ENCODE measurements at regions not wholly inside any gene's neighbourhood (a gene's known extent, or its start where the extent isn't known, plus 50 kb on each side); places are given as distances from the start of the nearest gene placed in this dataset.

DNA sequence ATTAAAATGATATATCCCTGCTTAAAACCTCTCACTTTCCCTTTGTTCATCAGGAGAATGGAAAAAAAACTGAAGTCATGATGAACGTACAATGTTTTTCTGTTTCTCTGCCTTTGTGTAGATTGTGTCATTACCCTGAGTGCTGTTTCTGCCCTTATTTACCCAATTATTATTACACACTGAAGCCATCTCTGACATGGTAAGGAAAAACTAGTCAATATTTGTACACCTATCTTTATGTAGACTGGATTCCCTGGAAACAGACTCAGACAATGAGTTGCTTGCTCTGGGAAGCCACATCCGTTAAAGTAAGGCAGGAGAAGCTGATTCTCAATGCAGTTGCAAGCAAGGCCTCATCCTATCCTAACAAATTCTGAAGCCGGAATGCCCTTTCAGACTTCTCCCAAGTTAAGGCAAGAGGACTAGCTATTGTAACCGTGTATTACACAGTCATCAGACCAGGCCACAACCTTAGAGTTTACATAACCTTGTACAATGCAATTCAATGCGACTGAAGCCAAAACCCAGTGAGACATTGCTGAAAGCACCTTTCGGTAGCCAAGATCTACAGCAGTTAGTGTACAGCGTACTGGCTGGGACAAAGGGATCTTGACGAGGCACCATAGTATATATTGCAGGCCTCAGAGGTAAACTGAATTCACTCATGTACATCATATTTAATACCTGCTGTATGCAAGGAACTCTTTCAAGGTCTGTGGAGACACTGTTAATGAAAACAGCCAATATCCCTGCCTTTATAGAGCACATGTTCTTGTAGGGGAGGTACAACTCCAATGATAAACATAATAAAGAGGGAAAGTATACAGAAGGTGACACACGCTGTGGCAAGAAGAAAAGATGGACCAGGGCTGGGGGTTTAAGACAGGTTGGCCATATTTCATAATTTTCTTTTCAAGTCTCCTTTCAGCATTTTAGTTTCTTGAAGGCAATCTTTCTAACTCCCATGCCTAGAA is 1040.8 kb upstream of the SEMA6D start:
- Histone ChIP-seq H3K27ac (ENCODE audit: low read depth in 1 of 2, low read length in 2 of 2) (no peak overlapping the region), H3K36me3 (ENCODE audit: control insufficient read depth in 1 of 2, insufficient read depth in 2 of 2, low read length in 1 of 2) (no peaks in the 10 kb centered on the region), H3K9me3 (ENCODE audit: control insufficient read depth, low read length) (no peaks in the 10 kb centered on the region), H3K27me3 (ENCODE audit: control insufficient read depth in 1 of 2, insufficient read depth in 2 of 2, low read length in 1 of 2) (no peaks in the 10 kb centered on the region), H3K4me1 (ENCODE audit: control insufficient read depth in 1 of 2, insufficient read depth in 2 of 2, low read length in 2 of 2) (no peaks in the 10 kb centered on the region), H3K4me3 (ENCODE audit: low read length in 2 of 2) (no peak overlapping the region)
- no peak for DNase-seq
- intact Hi-C loops (cut with DNase I) = no loop called here
- WGBS, 2 donors = 69 to 70% methylated on average over 9 of the region's 9 CpGs
- no peak for ATAC-seq (ENCODE audit: low FRiP score)

DNA sequence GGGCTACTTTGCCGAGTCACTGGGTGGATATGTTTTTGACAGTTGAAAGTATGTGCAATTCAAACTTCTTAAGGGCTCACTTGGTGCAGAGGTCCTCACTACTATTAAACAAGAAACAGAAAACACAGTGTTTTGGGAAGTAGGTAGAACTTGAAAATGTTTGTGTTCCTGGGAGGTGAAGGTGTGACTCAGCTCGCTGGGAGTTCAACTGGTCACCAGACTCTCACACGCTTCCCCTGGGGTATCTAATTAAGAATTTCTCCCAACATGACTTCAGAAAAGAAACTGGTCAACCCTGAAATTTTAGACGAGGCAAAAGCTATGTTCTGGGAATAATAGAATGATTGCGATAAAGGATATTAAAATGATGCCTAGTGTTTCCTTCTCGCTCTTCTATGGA is 1039.8 kb upstream of the SEMA6D start:
- H3K27me3 ChIP-seq (ENCODE audit: control insufficient read depth in 1 of 2, insufficient read depth in 2 of 2, low read length in 1 of 2) = no peaks in the 10 kb centered on the region
- no peaks in the 10 kb centered on the region for H3K9me3 ChIP-seq (ENCODE audit: control insufficient read depth, low read length)
- ATAC-seq (ENCODE audit: low FRiP score) = no peak
- peaks cover 0 to 2% of the 10 kb centered on the region in 2 donors for H3K4me1 ChIP-seq (ENCODE audit: control insufficient read depth in 1 of 2, insufficient read depth in 2 of 2, low read length in 2 of 2)
- no peak overlapping the region for H3K4me3 ChIP-seq (ENCODE audit: low read length in 2 of 2)
- no peak for DNase-seq
- 94% methylated on average over 6 of the region's 6 CpGs for WGBS, 2 donors
- intact Hi-C loops (cut with DNase I) = no loop called here
- H3K27ac ChIP-seq (ENCODE audit: low read depth in 1 of 2, low read length in 2 of 2) = no peak overlapping the region
- H3K36me3 ChIP-seq (ENCODE audit: control insufficient read depth in 1 of 2, insufficient read depth in 2 of 2, low read length in 1 of 2) = no peaks in the 10 kb centered on the region

DNA sequence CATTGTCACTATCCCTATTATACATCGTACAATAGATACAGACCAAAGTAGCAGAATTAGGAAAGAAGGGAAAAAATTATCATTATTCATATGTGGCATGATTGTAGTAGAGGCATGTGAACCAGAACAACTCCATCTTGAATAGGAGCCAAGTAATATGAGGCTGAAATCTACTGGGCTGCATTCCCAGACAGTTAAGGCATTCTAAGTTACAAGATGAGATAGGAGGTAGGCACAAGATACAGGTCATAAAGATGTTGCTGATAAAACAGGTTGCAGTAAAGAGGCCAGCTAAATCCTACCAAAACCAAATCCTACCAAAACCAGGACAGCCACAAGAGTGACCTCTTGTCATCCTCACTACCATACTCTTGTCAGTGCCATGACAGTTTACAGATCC is 1035.4 kb upstream of the SEMA6D start:
- Histone ChIP-seq H3K4me1 (ENCODE audit: control insufficient read depth in 1 of 2, insufficient read depth in 2 of 2, low read length in 2 of 2) (peaks cover 0 to 2% of the 10 kb centered on the region in 2 donors), H3K27ac (ENCODE audit: low read depth in 1 of 2, low read length in 2 of 2) (no peak overlapping the region), H3K36me3 (ENCODE audit: control insufficient read depth in 1 of 2, insufficient read depth in 2 of 2, low read length in 1 of 2) (no peaks in the 10 kb centered on the region), H3K4me3 (ENCODE audit: low read length in 2 of 2) (no peak overlapping the region), H3K9me3 (ENCODE audit: control insufficient read depth, low read length) (no peaks in the 10 kb centered on the region), H3K27me3 (ENCODE audit: control insufficient read depth in 1 of 2, insufficient read depth in 2 of 2, low read length in 1 of 2) (no peaks in the 10 kb centered on the region)
- whole genome bisulfite sequencing, 2 donors = 4 to 24% methylated on average over 1 of the region's 1 CpG
- DNase-seq (no peak), ATAC-seq (ENCODE audit: low FRiP score) (no peak)
- intact Hi-C loops (cut with DNase I) = no loop called here

DNA sequence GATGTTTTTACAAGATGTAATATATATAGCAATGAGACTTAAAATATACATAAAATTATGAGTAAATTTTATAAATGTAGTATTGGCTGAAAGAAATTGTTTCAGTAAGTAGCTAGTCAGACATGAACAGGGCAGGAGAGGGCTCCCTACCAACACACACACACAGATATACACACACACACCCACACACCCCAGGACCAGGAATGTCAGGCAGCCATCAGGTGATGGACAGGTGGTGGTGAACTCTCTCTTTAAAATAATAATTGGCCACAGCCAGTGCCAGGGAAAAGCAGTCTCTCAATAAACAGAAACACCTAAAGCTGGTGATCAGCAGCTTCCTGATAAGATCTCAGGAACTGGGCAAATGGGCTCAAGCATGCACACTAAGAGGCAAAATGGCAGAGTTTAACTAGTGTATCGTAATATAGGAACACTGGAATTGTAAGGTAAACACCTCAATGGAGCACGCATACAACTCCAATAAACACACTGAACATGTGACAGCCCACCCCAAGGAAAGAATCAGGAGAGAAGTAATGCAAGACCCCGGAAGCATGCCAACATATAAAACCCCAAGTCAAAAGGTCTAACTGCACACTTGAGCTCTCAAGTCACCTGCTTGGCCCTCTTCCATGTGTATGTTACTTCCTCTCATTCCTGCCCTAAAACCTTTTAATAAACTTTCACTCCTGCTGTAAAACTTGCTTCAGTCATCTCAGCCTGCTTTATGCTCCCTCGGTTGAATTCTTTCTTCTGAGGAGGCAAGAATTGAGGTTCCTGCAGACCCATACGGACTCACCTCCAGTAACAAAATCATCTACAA is 1034.1 kb upstream of the SEMA6D start:
- DNase-seq (no peak), ATAC-seq (ENCODE audit: low FRiP score) (no peak)
- WGBS, 2 donors = 46 to 53% methylated on average over 5 of the region's 5 CpGs
- no peak overlapping the region for H3K27ac ChIP-seq (ENCODE audit: low read depth in 1 of 2, low read length in 2 of 2)
- H3K27me3 ChIP-seq (ENCODE audit: control insufficient read depth in 1 of 2, insufficient read depth in 2 of 2, low read length in 1 of 2) = no peaks in the 10 kb centered on the region
- intact Hi-C loops (cut with DNase I) = no loop called here
- H3K36me3 ChIP-seq (ENCODE audit: control insufficient read depth in 1 of 2, insufficient read depth in 2 of 2, low read length in 1 of 2) = no peaks in the 10 kb centered on the region
- no peaks in the 10 kb centered on the region for H3K9me3 ChIP-seq (ENCODE audit: control insufficient read depth, low read length)
- H3K4me3 ChIP-seq (ENCODE audit: low read length in 2 of 2) = peak overlapping the region in 1 of 2 donors; percentile 54
- H3K4me1 ChIP-seq (ENCODE audit: control insufficient read depth in 1 of 2, insufficient read depth in 2 of 2, low read length in 2 of 2) = peaks cover 0 to 2% of the 10 kb centered on the region in 2 donors

GRCh38 chr15:46685096-46685495 is 1032.2 kb upstream of the SEMA6D start:
- H3K9me3 ChIP-seq (ENCODE audit: control insufficient read depth, low read length) = no peaks in the 10 kb centered on the region
- H3K4me3 ChIP-seq (ENCODE audit: low read length in 2 of 2) = no peak overlapping the region
- no peaks in the 10 kb centered on the region for H3K27me3 ChIP-seq (ENCODE audit: control insufficient read depth in 1 of 2, insufficient read depth in 2 of 2, low read length in 1 of 2)
- H3K4me1 ChIP-seq (ENCODE audit: control insufficient read depth in 1 of 2, insufficient read depth in 2 of 2, low read length in 2 of 2) = peaks cover 0 to 2% of the 10 kb centered on the region in 2 donors
- intact Hi-C loops (cut with DNase I) = no loop called here
- DNase-seq (no peak), ATAC-seq (ENCODE audit: low FRiP score) (no peak)
- no peak overlapping the region for H3K27ac ChIP-seq (ENCODE audit: low read depth in 1 of 2, low read length in 2 of 2)
- WGBS, 2 donors = 0 to 96% methylated on average over 1 of the region's 1 CpG
- H3K36me3 ChIP-seq (ENCODE audit: control insufficient read depth in 1 of 2, insufficient read depth in 2 of 2, low read length in 1 of 2) = no peaks in the 10 kb centered on the region

GRCh38 chr15:46685681-46686080 is 1031.6 kb upstream of the SEMA6D start:
- Histone ChIP-seq H3K27me3 (ENCODE audit: control insufficient read depth in 1 of 2, insufficient read depth in 2 of 2, low read length in 1 of 2) (no peaks in the 10 kb centered on the region), H3K4me1 (ENCODE audit: control insufficient read depth in 1 of 2, insufficient read depth in 2 of 2, low read length in 2 of 2) (peaks cover 0 to 2% of the 10 kb centered on the region in 2 donors), H3K4me3 (ENCODE audit: low read length in 2 of 2) (no peak overlapping the region), H3K9me3 (ENCODE audit: control insufficient read depth, low read length) (no peaks in the 10 kb centered on the region), H3K36me3 (ENCODE audit: control insufficient read depth in 1 of 2, insufficient read depth in 2 of 2, low read length in 1 of 2) (no peaks in the 10 kb centered on the region), H3K27ac (ENCODE audit: low read depth in 1 of 2, low read length in 2 of 2) (no peak overlapping the region)
- DNase-seq (no peak), ATAC-seq (ENCODE audit: low FRiP score) (no peak)
- 94 to 97% methylated on average over 1 of the region's 1 CpG for WGBS, 2 donors
- intact Hi-C loops (cut with DNase I) = no loop called here

DNA sequence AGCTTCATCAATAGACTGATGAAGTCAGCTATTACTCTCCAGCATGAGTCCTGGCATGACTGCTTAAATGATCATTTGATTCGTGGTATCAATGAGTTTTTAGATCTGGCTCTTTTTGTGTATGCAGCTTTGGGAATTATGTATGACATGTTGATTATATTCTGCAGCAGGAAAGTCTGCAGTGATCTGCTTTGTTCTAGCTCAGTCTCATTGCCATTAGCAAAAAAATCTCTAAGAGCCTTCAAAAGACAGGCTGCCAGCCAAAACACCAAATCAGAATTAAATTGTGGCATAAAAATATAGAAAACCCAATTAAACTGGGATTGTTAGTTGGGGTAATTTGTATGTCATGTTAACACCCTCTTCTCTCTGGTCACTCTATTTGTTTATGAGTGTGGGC is 1021.0 kb upstream of the SEMA6D start:
- intact Hi-C loops (cut with DNase I) = no loop called here
- WGBS, 2 donors = 1 to 3% methylated on average over 1 of the region's 1 CpG
- Histone ChIP-seq H3K36me3 (ENCODE audit: control insufficient read depth in 1 of 2, insufficient read depth in 2 of 2, low read length in 1 of 2) (no peaks in the 10 kb centered on the region), H3K27ac (ENCODE audit: low read depth in 1 of 2, low read length in 2 of 2) (no peak overlapping the region), H3K4me3 (ENCODE audit: low read length in 2 of 2) (peak overlapping the region in 1 of 2 donors; percentile 61), H3K4me1 (ENCODE audit: control insufficient read depth in 1 of 2, insufficient read depth in 2 of 2, low read length in 2 of 2) (peaks cover 0 to 2% of the 10 kb centered on the region in 2 donors), H3K27me3 (ENCODE audit: control insufficient read depth in 1 of 2, insufficient read depth in 2 of 2, low read length in 1 of 2) (no peaks in the 10 kb centered on the region), H3K9me3 (ENCODE audit: control insufficient read depth, low read length) (no peaks in the 10 kb centered on the region)
- DNase-seq (no peak), ATAC-seq (ENCODE audit: low FRiP score) (no peak)

- Histone ChIP-seq H3K36me3 (ENCODE audit: control insufficient read depth in 1 of 2, insufficient read depth in 2 of 2, low read length in 1 of 2) (no peaks in the 10 kb centered on the region), H3K27me3 (ENCODE audit: control insufficient read depth in 1 of 2, insufficient read depth in 2 of 2, low read length in 1 of 2) (no peaks in the 10 kb centered on the region), H3K9me3 (ENCODE audit: control insufficient read depth, low read length) (no peaks in the 10 kb centered on the region), H3K4me1 (ENCODE audit: control insufficient read depth in 1 of 2, insufficient read depth in 2 of 2, low read length in 2 of 2) (peaks cover 2 to 3% of the 10 kb centered on the region in 2 donors), H3K27ac (ENCODE audit: low read depth in 1 of 2, low read length in 2 of 2) (no peak overlapping the region), H3K4me3 (ENCODE audit: low read length in 2 of 2) (no peak overlapping the region)
- DNase-seq (no peak), ATAC-seq (ENCODE audit: low FRiP score) (no peak)
- intact Hi-C loops (cut with DNase I) = no loop called here
- 95 to 100% methylated on average over 1 of the region's 1 CpG for WGBS, 2 donors
Measured at GRCh38 chr15:46701346-46701745, 1016.0 kb upstream of the SEMA6D start.

Data from aorta (tissue), 5 donors.